ENCODE measurements at regions not wholly inside any gene's neighbourhood (a gene's known extent, or its start where the extent isn't known, plus 50 kb on each side); places are given as distances from the start of the nearest gene placed in this dataset.

GRCh38 chr16:85513180-85513579 lies 99.9 kb upstream of the GSE1 start:
- H3K4me1 ChIP-seq (ENCODE audit: insufficient read depth, low read length) = no peaks in the 10 kb centered on the region
- no peak for TF ChIP-seq EZH2 (IDR thresholded peaks at IDR 0.05; ENCODE audit: borderline replicate concordance, low read depth, low read length, severe bottlenecking)
- TF ChIP-seq CTCF (IDR thresholded peaks at IDR 0.05; ENCODE audit: borderline replicate concordance, extremely low read depth, low read length, poor library complexity, severe bottlenecking) = no peak
- no peaks in the 10 kb centered on the region for H3K27me3 ChIP-seq (ENCODE audit: insufficient read depth, low read length, poor library complexity)
- H3K4me3 ChIP-seq (ENCODE audit: low read depth in 1 of 2, low read length in 2 of 2) = no peak overlapping the region
- H4K20me1 ChIP-seq (ENCODE audit: insufficient read depth, low read length) = peaks cover 11% of the 10 kb centered on the region; the same call in 1 of the 2 replicates
- no peak for ATAC-seq (ENCODE audit: insufficient read depth, low read depth)
- H3K9ac ChIP-seq (ENCODE audit: low read depth, low read length) = no peak overlapping the region
- DNase-seq = no peak
- H3K36me3 ChIP-seq (ENCODE audit: insufficient read depth, low read length) = no peaks in the 10 kb centered on the region
- H3K9me3 ChIP-seq (ENCODE audit: insufficient read depth, low read length, severe bottlenecking) = no peaks in the 10 kb centered on the region
- no peaks in the 10 kb centered on the region for H3K79me2 ChIP-seq (ENCODE audit: insufficient read depth, low read length)
- H3K4me2 ChIP-seq (ENCODE audit: insufficient read depth, low read length) = no peak overlapping the region
- no peak overlapping the region for H2AFZ ChIP-seq (ENCODE audit: low read depth, low read length)
- H3K27ac ChIP-seq (ENCODE audit: low read length) = no peak overlapping the region

GRCh38 chr16:85513649-85514048 lies 99.5 kb upstream of the GSE1 start:
- Histone ChIP-seq H3K4me2 (ENCODE audit: insufficient read depth, low read length) (no peak overlapping the region), H3K9ac (ENCODE audit: low read depth, low read length) (no peak overlapping the region)

GRCh38 chr16:85514295-85514597 lies 98.9 kb upstream of the GSE1 start:
- DNase-seq (no peak), ATAC-seq (ENCODE audit: insufficient read depth, low read depth) (no peak)
- Histone ChIP-seq H3K9me3 (ENCODE audit: insufficient read depth, low read length, severe bottlenecking) (no peaks in the 10 kb centered on the region), H4K20me1 (ENCODE audit: insufficient read depth, low read length) (peaks cover 7% of the 10 kb centered on the region; the same call in 1 of the 2 replicates), H3K27me3 (ENCODE audit: insufficient read depth, low read length, poor library complexity) (no peaks in the 10 kb centered on the region), H3K36me3 (ENCODE audit: insufficient read depth, low read length) (no peaks in the 10 kb centered on the region), H3K79me2 (ENCODE audit: insufficient read depth, low read length) (no peaks in the 10 kb centered on the region), H2AFZ (ENCODE audit: low read depth, low read length) (no peak overlapping the region), H3K9ac (ENCODE audit: low read depth, low read length) (no peak overlapping the region), H3K27ac (ENCODE audit: low read length) (no peak overlapping the region), H3K4me1 (ENCODE audit: insufficient read depth, low read length) (no peaks in the 10 kb centered on the region), H3K4me3 (ENCODE audit: low read depth in 1 of 2, low read length in 2 of 2) (no peak overlapping the region), H3K4me2 (ENCODE audit: insufficient read depth, low read length) (no peak overlapping the region)
- TF ChIP-seq EZH2 (IDR thresholded peaks at IDR 0.05; ENCODE audit: borderline replicate concordance, low read depth, low read length, severe bottlenecking) (no peak), CTCF (IDR thresholded peaks at IDR 0.05; ENCODE audit: borderline replicate concordance, extremely low read depth, low read length, poor library complexity, severe bottlenecking) (no peak)

More at GRCh38 chr16:85513649-85514048, 99.5 kb upstream of the GSE1 start:
- H3K4me1 ChIP-seq (ENCODE audit: insufficient read depth, low read length) = no peaks in the 10 kb centered on the region
- no peak for ATAC-seq (ENCODE audit: insufficient read depth, low read depth)
- no peaks in the 10 kb centered on the region for H3K27me3 ChIP-seq (ENCODE audit: insufficient read depth, low read length, poor library complexity)
- no peaks in the 10 kb centered on the region for H3K9me3 ChIP-seq (ENCODE audit: insufficient read depth, low read length, severe bottlenecking)
- no peak overlapping the region for H3K27ac ChIP-seq (ENCODE audit: low read length)
- H4K20me1 ChIP-seq (ENCODE audit: insufficient read depth, low read length) = peaks cover 7% of the 10 kb centered on the region; the same call in 1 of the 2 replicates
- no peaks in the 10 kb centered on the region for H3K79me2 ChIP-seq (ENCODE audit: insufficient read depth, low read length)
- no peak overlapping the region for H3K4me3 ChIP-seq (ENCODE audit: low read depth in 1 of 2, low read length in 2 of 2)
- TF ChIP-seq CTCF (IDR thresholded peaks at IDR 0.05; ENCODE audit: borderline replicate concordance, extremely low read depth, low read length, poor library complexity, severe bottlenecking) = no peak
- no peak for TF ChIP-seq EZH2 (IDR thresholded peaks at IDR 0.05; ENCODE audit: borderline replicate concordance, low read depth, low read length, severe bottlenecking)
- H3K36me3 ChIP-seq (ENCODE audit: insufficient read depth, low read length) = no peaks in the 10 kb centered on the region
- no peak overlapping the region for H2AFZ ChIP-seq (ENCODE audit: low read depth, low read length)
- DNase-seq = no peak
